ENCODE measurements at regions not wholly inside any gene's neighbourhood (a gene's known extent, or its start where the extent isn't known, plus 50 kb on each side); places are given as distances from the start of the nearest gene placed in this dataset.
"Not testable (repeated sequence)": the region's sequence is repeated elsewhere in the genome, so short reads cannot be mapped to it uniquely, and the experiment has no call there.

DNA sequence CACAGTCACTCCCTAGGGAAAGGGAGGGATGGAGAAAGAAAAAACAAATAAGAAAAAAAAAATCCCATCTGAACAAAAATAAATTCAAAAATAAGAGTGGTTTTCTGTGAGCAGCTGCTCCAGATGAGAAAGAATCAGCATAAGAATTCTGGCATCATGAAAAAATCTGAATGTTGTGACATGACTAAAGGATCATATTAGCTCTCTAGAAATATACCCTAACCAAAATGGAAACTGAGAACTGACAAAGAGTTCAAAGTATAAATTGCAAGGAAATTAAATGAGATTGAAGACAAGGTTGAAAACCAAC lies 579.0 kb downstream of the UQCRFS1 start:
- DNase-seq (ENCODE audit: low spot score), result no peak

DNA sequence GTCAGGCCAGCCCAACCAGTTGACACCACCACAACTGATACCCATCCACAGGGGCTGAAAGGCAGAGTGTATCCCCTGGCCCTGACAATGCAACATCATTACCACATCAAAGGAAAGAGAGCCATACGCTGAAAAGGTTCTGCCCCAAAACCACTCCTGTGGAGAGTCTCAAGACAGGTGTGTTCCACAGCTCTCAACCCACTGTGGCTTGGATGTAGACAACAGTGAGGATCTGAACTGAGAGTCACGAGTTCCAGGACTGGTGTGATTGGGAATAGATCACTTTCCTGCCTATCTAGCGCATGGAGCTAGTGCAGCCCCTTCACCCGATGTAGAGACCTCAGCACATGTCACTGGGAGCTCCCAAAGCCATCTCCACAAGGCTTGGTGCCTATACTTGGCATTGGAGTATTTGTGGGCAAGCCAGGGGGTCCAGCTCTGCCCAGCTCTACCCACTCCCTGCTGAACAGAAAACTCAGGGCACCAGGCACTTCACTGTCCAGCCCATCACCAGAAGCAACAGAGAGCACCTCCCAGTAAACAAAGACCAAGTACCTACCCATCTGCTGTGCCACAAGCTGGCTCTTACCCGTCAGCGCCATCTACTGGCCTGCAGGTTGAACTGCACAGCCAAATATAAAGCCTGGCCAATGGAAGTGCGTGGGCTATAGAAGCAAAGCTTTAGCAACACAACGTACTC lies 579.5 kb downstream of the UQCRFS1 start:
- DNase-seq (ENCODE audit: low spot score), result no peak

DNA sequence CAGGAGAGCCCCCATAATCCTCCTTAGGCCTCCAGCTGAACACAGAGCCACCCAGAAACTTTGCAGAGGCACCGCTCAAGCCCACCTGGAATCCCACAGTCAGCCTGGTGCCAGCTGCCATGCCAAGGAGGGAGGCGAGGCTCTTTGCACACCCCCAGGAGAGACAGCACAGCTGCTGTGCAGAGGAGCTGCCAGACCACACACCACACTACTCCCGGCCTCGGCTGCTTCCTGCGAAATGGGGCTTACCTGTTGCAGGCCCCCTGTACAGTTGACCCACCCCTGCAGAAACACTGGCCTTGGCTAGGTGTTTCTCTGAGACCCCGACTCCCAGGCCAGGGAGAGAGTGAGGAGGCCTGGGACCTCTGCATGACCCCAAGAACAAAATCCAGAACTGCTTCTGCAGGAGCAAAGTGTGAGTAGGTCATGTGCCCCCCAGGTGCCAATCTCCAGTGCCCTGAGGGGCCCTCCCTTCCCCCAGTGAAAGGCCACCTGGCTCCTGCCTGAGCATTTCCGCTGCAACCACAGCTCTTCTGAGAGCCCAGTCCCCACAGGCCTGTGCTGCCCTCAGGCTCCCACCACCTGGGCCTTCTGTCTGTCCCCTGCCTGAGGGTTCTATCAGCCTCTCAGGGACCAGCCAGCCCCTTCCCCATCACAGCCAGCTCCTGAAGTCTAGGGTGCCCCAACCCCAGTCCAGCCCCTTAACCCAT lies 580.4 kb downstream of the UQCRFS1 start:
- DNase-seq (ENCODE audit: low spot score), result no peak

DNA sequence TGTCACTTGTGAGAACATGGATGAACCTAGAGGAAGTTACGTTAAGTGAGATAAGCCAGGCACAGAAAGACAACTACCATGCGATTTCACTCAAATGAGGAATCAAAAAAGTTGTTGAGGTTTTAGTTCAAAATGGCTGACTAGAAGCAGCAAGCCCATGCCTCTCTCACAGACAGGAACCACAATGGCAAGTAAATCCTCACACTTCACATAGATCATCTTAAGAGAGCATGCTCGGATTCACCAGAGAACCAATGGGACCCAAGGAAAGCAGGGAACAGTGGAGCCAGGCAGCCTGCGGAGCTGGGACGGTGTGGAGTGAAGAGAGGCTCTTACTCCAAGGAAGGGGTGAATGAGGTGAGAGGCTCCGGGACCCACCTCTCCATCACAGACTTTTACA lies 581.0 kb downstream of the UQCRFS1 start:
- no peak for DNase-seq (ENCODE audit: low spot score)

DNA sequence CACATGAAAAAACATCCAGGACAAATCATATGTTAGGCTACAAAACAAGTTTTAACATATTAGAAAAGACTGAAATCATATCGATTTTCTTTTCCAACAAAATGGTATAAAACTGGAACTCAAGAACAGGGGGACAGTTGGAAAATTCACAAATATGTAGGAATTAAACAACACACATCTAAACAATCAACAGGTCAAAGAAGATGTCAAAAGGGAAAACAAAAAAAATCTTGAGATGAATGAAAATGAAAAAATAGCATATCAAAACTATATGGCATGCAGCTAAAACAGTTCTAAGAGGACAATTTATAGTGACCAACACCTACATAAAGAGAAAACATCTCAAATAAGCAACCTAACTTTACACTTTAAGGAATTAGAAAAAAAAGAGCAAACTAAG lies 585.3 kb downstream of the UQCRFS1 start:
- DNase-seq (ENCODE audit: low spot score), result no peak

DNA sequence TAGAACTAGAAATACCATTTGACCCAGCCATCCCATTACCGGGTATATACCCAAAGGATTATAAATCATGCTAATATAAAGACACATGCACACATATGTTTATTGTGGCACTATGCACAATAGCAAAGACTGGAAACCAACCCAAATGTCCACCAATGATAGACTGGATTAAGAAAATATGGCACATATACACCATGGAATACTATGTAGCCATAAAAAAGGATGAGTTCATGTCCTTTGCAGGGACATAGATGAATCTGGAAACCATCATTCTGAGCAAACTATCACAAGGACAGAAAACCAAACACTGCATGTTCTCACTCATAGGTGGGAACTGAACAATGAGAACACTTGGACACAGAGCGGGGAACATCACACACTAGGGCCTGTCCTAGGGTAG lies 586.5 kb downstream of the UQCRFS1 start:
- DNase-seq (ENCODE audit: low spot score), result not testable (repeated sequence)

DNA sequence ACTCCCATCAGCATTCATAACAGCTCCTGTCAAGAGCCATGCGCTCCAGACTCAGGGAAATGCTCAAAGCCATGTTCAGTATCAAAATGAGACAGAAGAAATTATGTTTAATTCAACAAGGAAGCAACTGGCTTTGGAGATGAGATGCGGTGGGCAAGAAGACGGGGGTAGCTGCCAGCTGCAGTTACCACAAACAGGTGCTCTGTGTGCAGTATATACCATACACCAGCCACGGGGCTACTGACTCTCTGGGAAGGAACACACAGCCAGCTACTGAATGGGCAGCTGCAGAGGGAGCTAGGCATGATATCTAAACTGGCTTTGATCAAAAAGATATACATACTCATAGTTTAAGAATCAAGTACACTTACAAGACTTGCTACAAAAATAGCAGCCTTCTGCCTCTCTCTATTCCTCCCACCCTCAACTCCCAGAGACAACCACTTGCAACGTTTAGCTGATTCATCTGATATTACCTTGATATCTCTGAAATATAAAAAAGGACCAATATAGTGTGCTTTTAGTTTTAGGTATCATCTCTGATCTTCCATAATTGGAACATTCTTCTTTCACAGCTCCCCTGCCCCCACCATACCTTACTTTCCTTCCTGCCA lies 593.0 kb downstream of the UQCRFS1 start:
- no peak for DNase-seq (ENCODE audit: low spot score)

DNA sequence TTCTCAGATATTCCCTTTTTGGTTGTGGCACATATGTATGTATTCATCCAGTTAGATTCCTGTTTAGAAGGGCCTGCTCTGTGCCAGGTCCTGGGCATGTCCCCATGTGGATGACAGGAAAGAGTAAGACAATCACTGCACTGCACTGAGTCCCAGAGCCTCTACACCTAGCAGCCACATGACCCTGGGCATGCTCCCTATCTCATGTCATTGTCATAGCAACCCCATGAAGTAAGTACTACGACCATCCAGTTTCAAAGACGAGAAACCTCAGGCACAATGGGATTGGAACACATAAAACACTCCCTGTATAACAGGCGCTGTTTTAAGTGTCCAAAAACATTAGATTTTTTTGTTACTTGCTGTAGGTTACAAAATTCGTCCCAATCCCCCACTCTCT lies 594.4 kb downstream of the UQCRFS1 start:
- DNase-seq (ENCODE audit: low spot score), result no peak

DNA sequence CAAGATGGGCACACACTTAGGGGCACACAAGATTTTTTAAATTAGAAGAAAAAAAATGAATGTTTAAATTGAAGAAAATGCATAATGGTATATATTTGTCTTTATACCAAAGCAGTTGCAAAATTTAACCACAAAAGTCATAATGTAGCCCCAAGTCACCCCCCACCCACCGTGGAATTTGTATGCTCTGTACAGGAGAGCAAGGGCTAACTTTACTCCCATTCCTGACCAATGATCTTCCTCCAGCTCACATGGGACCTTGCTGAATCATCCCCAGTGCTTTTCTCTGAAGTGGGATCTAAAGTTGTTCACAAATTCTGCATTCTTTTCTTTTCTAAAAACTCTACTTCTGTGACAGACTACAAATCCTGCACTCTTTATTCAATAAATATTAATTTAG lies 597.0 kb downstream of the UQCRFS1 start:
- DNase-seq (ENCODE audit: low spot score), result no peak

DNA sequence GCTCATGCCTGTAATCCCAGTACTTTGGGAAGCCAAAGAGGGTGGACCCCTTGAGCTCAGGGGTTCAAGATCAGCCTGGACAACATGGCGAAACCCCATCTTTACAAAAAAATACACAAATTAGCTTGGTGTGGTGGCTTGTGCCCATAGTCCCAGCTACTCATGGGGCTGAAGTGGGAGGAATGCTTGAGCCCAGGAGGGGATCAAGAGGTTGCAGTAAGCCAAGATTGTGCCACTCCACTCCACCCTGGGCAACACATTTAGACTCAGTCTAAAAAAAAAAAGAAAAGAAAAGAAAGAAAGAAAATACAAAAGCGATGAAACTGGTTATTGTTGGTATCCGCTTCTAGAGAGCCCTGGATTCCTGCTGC lies 597.4 kb downstream of the UQCRFS1 start:
- DNase-seq (ENCODE audit: low spot score), result no peak

DNA sequence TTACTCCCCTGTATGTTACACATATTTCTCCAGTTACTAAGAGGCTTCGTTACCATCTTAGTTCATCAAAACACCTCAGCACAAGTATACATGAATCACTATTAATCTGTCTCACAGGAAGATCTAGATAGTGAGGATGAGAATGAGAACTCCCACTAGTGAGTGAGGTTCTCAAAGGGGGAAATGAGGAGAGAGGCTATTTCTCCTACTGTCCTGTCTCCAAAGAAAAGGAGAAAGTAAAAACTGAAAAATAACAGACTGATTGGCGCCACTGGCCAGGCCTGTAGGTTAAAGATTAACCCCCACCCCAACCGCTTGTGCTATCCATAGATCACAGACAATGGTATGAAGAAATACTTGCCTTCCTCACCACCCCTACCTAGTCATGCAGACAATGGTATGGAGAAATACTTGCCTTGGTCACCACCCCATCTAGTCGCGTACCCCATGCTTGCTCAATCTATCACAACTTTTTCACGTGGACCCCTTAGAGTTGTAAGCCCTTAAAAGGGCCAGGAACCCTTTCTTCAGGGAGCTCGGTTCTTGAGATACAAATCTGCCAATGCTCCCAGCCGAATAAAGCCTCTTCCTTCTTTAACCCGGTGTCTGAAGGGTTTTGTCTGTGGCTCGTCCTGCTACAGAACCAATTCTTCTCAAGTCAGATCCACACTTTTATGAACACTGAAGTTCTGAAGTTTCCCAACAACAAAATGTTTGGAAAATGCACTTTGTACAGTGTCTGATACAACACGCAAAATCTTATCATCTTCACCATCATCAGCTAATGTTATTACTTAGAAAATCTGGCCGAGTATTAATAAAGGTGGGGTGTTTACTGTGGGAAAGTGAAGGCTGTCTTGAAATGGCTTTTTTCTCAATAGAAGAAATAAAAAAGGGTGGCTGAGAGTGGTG lies 598.1 kb downstream of the UQCRFS1 start:
- no peak for DNase-seq (ENCODE audit: low spot score)

DNA sequence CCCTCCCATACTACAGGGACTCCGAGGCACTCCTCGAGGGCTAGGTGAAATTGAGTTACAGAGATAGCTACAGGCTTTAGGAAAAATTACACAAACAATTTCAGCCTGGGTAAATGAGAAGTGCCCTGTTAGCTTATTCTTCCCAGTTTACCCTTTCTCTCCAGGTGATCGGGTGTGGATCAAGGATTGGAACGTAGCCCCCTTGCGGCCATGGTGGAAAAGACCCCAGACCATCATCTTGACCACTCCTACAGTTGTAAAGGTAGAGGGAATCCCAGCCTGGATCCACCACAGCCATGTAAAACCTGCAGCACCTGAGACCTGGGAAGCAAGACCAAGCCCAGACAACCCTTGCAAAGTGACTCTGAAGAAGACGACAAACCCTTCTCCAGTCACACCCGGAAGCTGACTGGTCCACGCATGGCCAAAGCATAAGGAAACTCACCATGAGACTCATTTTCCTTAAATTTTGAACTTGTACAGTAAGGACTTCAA lies 600.6 kb downstream of the UQCRFS1 start:
- no peak for DNase-seq (ENCODE audit: low spot score)

DNA sequence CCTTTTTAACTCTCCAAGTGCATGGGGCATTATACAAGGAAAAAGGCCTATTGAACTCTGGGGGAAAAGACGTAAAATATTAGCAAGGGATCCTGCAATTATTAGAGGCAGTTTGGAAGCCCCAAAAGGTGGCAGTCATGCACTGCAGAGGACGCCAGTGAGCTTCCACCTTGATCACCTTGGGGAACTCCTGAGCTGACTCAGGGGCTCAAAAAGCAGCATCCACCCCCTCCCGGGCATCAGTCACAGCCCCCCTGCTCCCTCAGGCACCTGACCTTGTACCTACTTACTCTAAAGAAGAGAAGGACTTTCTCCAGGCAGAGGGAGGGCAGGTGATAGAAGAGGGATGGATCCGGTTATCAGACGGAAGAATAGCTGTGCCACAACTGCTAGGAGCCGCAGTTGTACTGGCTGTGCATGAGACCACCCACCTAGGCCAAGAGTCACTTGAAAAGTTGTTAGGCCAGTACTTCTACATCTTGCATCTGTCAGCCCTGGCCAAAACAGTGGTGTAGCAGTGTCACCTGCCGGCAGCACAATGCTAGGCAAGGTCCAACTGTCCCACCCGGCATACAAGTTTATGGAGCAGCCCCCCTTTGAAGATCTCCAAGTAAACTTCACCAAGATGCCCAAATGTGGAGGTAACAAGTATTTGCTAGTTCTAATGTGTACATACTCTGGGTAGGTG lies 601.6 kb downstream of the UQCRFS1 start:
- DNase-seq (ENCODE audit: low spot score), result not testable (repeated sequence)

DNA sequence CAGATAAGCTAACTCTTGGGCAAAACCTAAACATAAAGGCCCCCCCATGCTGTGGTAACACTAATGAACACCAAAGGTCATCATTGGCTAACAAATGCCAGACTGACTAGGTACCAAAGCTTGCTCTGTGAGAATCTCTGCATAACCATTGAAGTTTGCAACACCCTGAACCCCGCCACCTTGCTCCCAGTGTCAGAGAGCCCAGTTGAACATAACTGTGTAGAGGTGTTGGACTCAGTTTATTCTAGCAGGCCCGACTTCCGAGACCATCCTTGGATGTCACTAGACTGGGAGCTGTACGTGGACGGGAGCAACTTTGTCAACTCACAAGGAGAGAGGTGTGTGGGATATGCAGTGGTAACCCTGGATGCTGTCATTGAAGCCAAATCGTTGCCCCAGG lies 602.2 kb downstream of the UQCRFS1 start:
- no peak for DNase-seq (ENCODE audit: low spot score)

DNA sequence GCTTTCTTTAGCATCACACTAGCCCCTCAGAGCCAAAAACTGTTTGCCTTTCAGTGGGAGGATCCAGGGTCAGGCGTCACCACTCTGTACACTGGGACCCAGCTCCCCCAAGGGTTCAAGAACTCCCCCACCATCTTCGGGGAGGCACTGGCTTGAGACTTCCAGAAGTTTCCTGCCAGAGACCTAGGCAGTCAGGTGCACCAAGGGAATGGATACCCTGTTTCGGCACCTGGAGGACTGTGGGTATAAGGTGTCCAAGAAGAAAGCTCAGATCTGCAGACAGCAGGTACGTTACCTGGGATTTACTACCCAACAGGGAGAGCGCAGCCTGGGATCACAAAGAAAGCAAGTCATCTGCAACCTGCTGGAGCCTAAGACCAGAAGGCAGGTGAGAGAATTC lies 603.0 kb downstream of the UQCRFS1 start:
- DNase-seq (ENCODE audit: low spot score), result no peak

DNA sequence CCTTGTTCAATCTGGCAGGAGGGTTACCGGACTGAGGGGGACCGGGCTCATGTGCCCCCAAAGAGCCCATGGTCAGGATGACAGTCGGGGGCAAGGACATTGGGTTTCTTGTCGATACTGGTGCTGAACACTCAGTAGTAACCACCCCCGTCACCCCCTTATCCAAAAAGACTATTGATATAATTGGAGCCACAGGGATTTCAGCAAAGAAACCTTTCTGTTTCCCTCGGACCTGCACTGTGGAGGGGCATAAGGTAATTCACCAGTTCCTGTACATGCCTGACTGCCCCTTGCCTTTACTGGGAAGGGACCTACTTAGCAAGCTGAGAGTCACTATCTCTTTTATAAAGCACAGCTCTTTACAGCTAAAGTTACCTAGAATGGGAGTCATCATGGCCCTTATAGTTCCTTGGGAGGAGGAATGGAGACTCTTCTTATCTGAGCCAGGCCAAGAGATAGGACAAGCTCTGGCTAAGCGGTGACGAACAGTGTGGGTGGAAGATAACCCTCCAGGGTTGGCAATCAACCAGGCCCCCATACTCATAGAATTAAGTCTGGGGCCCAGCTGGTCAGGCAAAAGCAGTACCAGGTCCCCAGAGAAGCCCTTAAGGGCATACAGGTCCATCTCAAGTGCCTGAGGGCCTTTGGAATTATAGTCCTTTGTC lies 603.7 kb downstream of the UQCRFS1 start:
- DNase-seq (ENCODE audit: low spot score), result no peak

DNA sequence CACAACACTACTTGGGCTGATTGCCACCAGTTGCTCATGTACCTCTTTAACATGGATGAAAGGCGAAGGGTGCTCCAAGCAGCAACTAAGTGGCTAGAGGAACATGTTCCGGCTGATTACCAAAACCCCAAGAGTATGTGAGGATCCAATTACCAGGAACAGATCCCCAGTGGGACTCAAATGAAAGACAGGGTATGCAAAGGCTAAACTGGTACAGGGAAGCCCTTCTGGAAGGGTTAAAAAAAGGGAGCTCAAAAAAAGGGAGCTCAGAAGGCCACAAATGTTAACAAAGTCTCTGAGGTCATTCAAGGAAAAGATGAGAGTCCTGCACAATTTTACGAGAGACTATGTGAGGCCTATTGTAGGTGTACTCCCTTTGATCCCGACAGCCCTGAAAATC lies 604.7 kb downstream of the UQCRFS1 start:
- no peak for DNase-seq (ENCODE audit: low spot score)

DNA sequence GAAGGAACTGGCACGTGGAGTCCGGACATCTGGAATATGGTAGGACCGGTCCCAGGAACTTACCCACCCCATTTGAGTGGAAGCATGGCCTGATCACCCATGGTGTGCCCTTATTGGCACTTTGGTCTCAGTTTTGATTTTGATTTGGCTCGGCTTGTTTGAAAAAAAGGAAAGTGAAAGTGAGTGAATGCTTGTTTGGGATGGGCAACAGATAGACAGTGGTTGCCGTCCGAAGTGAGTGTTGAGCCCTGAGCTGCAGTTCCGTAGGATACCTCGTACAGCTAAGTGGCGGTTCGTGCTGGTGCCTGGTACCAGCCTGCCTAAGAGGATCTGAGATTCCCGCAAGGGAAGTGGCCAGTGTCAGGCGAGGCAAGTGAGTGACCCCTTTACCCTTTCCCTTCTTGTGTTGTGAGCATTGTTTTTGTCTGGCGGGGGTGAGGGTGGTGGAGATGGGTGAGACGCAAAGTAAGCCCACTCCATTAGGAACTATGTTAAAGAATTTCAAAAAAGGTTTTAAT lies 605.8 kb downstream of the UQCRFS1 start:
- DNase-seq (ENCODE audit: low spot score), result no peak

DNA sequence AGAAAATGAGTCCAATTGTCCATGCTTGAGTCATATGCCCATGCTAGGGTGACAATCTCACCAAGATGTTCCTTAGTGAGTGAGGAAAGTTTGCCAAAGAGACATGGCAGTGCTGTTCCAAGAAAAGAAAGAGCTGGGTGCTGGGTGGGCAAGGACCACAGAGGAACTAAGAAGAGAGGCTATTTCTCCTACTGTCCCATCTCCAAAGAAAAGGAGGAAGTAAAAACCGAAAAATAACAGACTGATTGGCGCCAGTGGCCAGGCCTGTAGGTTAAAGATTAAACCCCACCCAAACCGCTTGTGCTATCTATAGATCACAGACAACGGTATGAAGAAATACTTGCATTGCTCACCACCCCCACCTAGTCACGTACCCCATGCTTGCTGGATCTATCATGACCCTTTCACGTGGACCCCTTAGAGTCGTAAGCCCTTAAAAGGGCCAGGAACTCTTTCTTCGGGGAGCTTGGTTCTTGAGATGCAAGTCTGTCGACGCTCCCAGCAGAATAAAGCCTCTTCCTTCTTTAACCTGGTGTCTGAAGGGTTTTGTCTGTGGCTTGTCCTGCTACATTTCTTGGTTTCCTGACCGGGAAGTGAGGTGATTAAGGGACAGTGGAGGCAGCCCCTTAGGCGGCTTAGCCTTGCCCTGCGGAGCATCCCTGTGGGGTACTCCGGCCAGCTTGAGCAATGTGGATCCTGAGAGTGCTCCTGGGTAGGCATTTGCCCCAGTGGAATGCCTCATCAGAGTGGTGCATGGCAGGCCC lies 606.5 kb downstream of the UQCRFS1 start:
- DNase-seq (ENCODE audit: low spot score), result no peak
